Activated T-helper 1 cell treated with anti-CD3 and anti-CD28 coated beads, Interleukin-12 subunit alpha, Interleukin-12 subunit beta, Interleukin-2, Interleukin-4 antibody, amounts not matched to agents 30 ng/mL and 10 ng/mL and 1 ng/mL, durations not matched to agents 14 hours and 24 hours and 36 hours (primary cell): ENCODE measurements at regions not wholly inside any gene's neighbourhood (a gene's known extent, or its start where the extent isn't known, plus 50 kb on each side); places are given as distances from the start of the nearest gene placed in this dataset.

Experiments used
- DNase-seq: peaks from one replicate; pipeline ENCODE4 v3.0.0; 2021; ENCODE audit warnings: low spot score
- H3K27ac Mint-ChIP-seq: one replicate; pipeline ENCODE4 v1.8.0; 2021; ENCODE audit warnings: mild to moderate bottlenecking, mixed read lengths
- H3K27me3 Mint-ChIP-seq: one replicate; pipeline ENCODE4 v1.8.0; 2022; ENCODE audit warnings: mild to moderate bottlenecking, moderate library complexity, mixed read lengths; ENCODE audit not compliant: insufficient read depth
- H3K36me3 Mint-ChIP-seq: one replicate; pipeline ENCODE4 v1.8.0; 2021; ENCODE audit warnings: low read depth, mixed read lengths
- H3K4me1 Mint-ChIP-seq: one replicate; pipeline ENCODE4 v1.8.0; 2021; ENCODE audit warnings: low read depth, mixed read lengths
- H3K4me3 Mint-ChIP-seq: one replicate; pipeline ENCODE4 v1.8.0; 2021; ENCODE audit warnings: mild to moderate bottlenecking, moderate library complexity, mixed read lengths
- H3K9me3 Mint-ChIP-seq: one replicate; pipeline ENCODE4 v1.8.0; 2021; ENCODE audit warnings: mixed read lengths
- intact Hi-C: fragments of 100-400 bp; cut with micrococcal nuclease; formaldehyde crosslinking; loops from one replicate; pipeline ENCODE4 v1.15.1; 2024

DNA sequence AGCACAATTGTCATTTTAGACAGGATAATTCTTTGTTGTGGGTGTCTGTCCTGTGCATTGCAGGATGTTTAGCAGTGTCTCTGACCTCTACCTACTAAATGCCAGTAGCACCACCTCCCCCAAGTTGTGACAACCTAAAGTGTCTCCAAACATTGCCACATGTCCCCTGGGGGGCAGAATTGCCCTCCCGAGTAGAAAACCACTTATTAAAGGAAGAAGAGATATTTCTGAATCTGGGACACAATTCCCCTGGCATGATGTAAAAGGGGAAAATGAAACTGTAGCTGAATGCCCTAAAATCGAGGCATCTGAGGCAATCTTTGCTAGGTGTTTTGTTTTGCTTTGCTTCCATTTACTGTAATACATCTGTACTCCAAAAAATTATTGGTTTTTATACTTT, 116.8 kb upstream of the NAP1L1 start:
- intact Hi-C loops = no loop called here
- DNase-seq = no peak
- H3K27ac Mint-ChIP-seq = no peak overlapping the region
- no peaks in the 10 kb centered on the region for H3K4me1 Mint-ChIP-seq
- no peak overlapping the region for H3K4me3 Mint-ChIP-seq
- H3K36me3 Mint-ChIP-seq = no peaks in the 10 kb centered on the region
- peaks cover 10% of the 10 kb centered on the region for H3K27me3 Mint-ChIP-seq
- peaks cover 15% of the 10 kb centered on the region for H3K9me3 Mint-ChIP-seq

DNA sequence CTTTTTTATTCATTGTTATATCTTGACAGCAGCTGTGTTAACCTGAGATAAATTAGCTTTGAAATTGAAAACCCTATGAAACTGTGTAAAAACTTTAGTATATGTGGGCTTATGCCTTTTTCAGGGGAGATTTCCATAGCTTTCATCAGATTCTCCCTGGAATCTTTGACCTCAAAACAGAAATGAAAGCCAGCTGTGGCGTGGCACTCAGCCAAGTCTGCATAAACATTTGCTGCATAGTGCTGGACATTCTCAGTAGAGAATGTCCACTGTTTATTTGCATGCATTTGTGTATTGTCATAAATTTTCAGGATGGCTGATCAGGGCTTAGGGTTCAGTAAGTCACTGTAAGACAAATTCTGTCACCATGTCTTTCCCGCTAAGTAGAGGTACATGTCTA, 115.3 kb upstream of the NAP1L1 start:
- no peak for DNase-seq
- Mint-ChIP-seq H3K4me3 (no peak overlapping the region), H3K4me1 (no peaks in the 10 kb centered on the region), H3K9me3 (peaks cover 21% of the 10 kb centered on the region), H3K27ac (no peak overlapping the region), H3K36me3 (no peaks in the 10 kb centered on the region), H3K27me3 (peaks cover 8% of the 10 kb centered on the region)
- intact Hi-C loops = no loop called here

DNA sequence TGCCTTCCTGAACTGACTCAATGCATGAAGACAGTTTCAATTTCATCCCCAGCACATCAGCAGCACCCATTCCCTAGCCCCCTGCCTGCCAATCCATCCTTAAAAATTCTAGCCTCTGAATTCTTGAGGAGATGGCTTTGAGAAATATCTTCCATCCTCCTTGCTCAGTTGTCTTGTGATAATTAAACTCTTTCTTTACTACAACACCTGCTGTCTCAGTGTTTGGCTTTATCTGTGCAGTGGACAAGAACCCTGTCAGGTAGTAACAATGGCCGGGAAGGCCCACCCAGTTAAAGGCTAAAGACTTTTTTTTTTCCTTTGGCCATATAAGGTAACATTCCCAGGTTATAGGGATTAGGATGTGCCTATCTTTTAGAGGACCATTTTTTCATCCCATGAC, 114.4 kb upstream of the NAP1L1 start:
- no peaks in the 10 kb centered on the region for H3K36me3 Mint-ChIP-seq
- no peaks in the 10 kb centered on the region for H3K4me1 Mint-ChIP-seq
- H3K4me3 Mint-ChIP-seq = no peak overlapping the region
- H3K27ac Mint-ChIP-seq = no peak overlapping the region
- H3K9me3 Mint-ChIP-seq = peaks cover 21% of the 10 kb centered on the region
- no peak for DNase-seq
- intact Hi-C loops = no loop called here
- H3K27me3 Mint-ChIP-seq = peaks cover 8% of the 10 kb centered on the region

DNA sequence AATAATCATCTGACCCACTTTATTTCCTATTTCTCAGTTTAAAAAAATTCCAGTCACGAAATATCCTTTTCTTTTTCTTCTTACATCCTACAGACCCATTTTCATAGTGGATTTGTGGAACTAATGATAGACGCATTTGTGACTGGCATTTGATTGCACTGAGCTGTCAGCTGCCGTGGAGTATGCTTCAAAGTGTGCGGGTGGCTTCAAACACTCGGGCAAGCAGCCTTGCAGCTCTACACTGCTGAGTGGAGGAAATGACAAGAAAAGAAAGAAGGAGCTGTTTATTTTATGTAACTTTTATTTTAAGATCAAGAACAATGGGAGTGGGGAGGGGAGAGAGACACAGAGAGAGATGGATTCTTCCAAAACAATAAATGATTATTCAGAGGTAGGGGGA, 112.8 kb upstream of the NAP1L1 start:
- H3K36me3 Mint-ChIP-seq = no peaks in the 10 kb centered on the region
- H3K9me3 Mint-ChIP-seq = peaks cover 21% of the 10 kb centered on the region
- H3K4me3 Mint-ChIP-seq = no peak overlapping the region
- DNase-seq = no peak
- H3K27ac Mint-ChIP-seq = no peak overlapping the region
- H3K27me3 Mint-ChIP-seq = peaks cover 8% of the 10 kb centered on the region
- no peaks in the 10 kb centered on the region for H3K4me1 Mint-ChIP-seq
- intact Hi-C loops = no loop called here

DNA sequence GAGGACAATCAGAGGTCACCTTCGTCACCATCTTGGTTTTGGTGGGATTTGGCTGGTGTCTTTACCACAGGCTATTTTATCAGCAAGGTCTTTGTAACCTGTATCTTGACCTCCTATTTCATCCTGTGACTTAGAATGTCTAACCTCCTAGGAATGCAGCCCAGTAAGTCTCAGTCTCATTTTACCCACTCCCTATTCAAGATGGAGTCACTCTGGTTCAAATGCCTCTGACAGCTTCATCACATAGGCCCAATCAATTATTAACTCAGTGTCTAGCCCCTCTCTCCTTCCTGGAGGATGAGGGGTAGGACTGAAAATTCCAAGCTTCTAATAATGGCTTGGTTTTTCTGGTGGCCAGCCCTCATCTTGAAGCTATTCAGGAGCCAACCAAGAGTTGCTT, 111.4 kb upstream of the NAP1L1 start:
- intact Hi-C loops = no loop called here
- Mint-ChIP-seq H3K36me3 (no peaks in the 10 kb centered on the region), H3K4me3 (no peak overlapping the region), H3K27me3 (peaks cover 4% of the 10 kb centered on the region), H3K27ac (no peak overlapping the region), H3K4me1 (no peaks in the 10 kb centered on the region), H3K9me3 (peaks cover 21% of the 10 kb centered on the region)
- no peak for DNase-seq

DNA sequence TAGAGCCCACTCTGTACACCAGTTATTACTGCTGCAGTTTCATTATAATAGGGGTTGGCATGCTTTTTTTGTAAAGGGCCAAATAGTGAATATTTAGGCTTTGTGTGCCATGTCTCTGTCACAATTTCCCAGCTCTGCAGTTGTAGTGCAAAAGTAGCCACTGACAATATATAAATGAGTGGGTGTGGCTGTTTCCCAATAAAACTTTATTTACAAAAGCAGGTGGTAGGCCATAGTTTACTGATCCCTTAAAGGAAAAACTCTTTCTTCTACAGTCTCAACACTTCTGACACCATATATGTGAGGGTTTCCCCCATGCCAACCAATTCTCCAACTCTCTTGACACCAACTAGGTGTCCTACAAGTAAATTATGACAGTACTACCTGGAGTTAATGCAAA, 110.2 kb upstream of the NAP1L1 start:
- Mint-ChIP-seq H3K27me3 (peaks cover 10% of the 10 kb centered on the region), H3K4me3 (no peak overlapping the region), H3K9me3 (peaks cover 21% of the 10 kb centered on the region), H3K4me1 (no peaks in the 10 kb centered on the region), H3K36me3 (no peaks in the 10 kb centered on the region), H3K27ac (no peak overlapping the region)
- DNase-seq = no peak
- intact Hi-C loops = no loop called here

DNA sequence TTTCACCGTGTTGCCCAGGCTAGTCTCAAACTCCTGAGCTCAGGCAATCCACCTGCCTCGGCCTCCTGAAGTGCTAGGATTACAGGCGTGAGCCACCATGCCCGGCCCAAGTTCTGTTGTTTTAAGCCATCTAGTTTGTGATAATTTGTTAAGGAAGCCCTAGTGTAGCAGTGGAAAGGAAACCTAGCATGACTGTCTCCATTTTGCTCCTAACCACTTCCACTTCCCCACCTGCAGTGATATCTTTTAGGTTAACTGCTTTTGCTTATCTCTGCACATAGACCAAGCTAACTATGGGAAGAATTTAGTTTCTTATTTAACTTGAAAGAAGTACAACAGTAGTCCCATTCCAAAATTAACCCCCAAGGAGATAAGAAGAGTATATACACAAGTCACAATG, 109.5 kb upstream of the NAP1L1 start:
- intact Hi-C loops = no loop called here
- H3K36me3 Mint-ChIP-seq = no peaks in the 10 kb centered on the region
- H3K4me1 Mint-ChIP-seq = no peaks in the 10 kb centered on the region
- H3K9me3 Mint-ChIP-seq = peaks cover 17% of the 10 kb centered on the region
- H3K27ac Mint-ChIP-seq = no peak overlapping the region
- peaks cover 13% of the 10 kb centered on the region for H3K27me3 Mint-ChIP-seq
- H3K4me3 Mint-ChIP-seq = no peak overlapping the region
- no peak for DNase-seq

DNA sequence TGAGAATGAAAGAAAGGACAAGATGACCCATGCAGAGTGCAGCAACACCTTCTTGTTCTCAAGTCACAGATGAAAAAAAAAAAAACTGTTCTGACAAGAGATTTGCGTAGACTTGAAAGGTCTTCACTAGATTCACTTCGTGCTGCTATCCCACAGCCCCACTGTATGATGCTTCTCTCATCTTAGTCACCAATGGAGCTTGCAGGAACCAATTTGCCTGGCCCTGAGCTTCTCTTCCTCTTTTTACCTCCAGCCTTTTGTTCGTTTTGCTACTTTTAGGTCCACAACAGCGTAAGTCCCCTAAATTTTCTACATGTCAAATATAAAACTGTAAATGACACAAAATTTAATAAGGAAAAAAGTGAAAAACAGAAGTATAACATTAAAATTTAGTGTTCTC, 107.9 kb upstream of the NAP1L1 start:
- H3K4me1 Mint-ChIP-seq = no peaks in the 10 kb centered on the region
- intact Hi-C loops = no loop called here
- no peak for DNase-seq
- H3K9me3 Mint-ChIP-seq = peaks cover 6% of the 10 kb centered on the region
- H3K27me3 Mint-ChIP-seq = peaks cover 13% of the 10 kb centered on the region
- no peaks in the 10 kb centered on the region for H3K36me3 Mint-ChIP-seq
- no peak overlapping the region for H3K4me3 Mint-ChIP-seq
- no peak overlapping the region for H3K27ac Mint-ChIP-seq

DNA sequence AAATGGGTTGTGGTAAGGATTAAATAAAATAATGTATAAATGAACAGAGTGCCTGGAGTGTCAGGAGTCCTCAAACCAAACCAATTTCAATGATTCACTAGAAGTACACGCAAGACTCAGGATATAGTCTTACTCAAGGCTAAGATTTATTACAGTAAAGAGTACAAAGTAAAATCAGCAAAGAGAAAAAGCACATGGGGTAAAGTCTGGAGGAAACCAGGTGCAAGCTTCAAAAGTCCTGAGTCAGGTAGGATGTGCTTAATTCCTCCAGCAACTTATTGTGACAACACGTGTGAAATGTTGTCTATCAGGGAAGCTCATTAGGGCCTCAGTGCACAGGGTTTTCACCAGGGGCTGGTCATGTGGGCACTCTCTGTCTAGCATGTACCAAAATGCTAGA, 105.8 kb upstream of the NAP1L1 start:
- Mint-ChIP-seq H3K27me3 (peaks cover 21% of the 10 kb centered on the region), H3K36me3 (no peaks in the 10 kb centered on the region), H3K4me1 (no peaks in the 10 kb centered on the region), H3K27ac (no peak overlapping the region), H3K4me3 (no peak overlapping the region), H3K9me3 (peaks cover 4% of the 10 kb centered on the region)
- intact Hi-C loops = no loop called here
- DNase-seq = no peak

DNA sequence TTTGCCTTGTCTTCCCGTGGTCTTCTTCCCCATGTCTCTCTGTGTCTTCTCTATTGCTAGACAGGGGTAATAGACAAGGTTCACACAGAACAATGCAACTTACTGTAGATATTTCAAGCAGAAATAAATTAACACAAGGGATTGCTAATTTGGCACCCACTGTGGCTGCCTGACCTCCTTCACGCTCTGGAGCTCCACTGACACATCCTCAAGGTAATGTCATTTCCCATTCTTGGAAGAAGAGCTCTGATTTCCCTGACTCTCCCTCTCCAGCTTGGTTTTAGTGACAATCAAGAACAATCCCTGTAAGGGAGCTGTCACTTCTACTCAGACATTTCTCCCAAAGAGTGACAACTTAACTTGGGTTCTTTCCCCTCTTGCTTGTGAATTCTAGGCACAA, 105.4 kb upstream of the NAP1L1 start:
- DNase-seq = no peak
- Mint-ChIP-seq H3K4me1 (no peaks in the 10 kb centered on the region), H3K36me3 (no peaks in the 10 kb centered on the region), H3K4me3 (no peak overlapping the region), H3K27ac (no peak overlapping the region), H3K27me3 (peaks cover 25% of the 10 kb centered on the region), H3K9me3 (no peaks in the 10 kb centered on the region)
- intact Hi-C loops = loop anchor here (10.0 kb wide), 1 partner anchor 265 kb away; no protein-coding TSS in a partner anchor

DNA sequence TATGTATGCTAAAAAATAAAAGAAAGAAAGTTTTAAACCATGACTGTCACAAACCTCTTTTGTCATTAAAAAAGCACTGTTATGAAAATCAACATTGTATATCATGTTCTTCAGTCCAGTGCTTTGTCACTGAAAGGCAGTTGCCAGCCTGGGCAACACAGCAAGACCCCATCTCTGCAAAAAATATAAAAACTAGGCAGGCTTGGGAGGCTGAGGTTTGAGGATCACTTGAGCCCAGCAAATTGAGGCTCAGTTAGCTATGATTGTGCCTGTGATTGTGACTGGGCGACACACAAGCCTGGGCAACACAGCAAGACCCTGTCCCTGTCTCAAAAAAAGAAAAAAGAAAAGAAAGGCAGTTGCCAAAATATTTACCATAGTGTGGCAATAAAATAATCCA, 102.7 kb upstream of the NAP1L1 start:
- no peak overlapping the region for H3K27ac Mint-ChIP-seq
- H3K9me3 Mint-ChIP-seq = no peaks in the 10 kb centered on the region
- DNase-seq = no peak
- H3K36me3 Mint-ChIP-seq = no peaks in the 10 kb centered on the region
- H3K4me1 Mint-ChIP-seq = peaks cover 14% of the 10 kb centered on the region
- intact Hi-C loops = loop anchor here (10.0 kb wide), 1 partner anchor 268 kb away; no protein-coding TSS in a partner anchor
- no peak overlapping the region for H3K4me3 Mint-ChIP-seq
- H3K27me3 Mint-ChIP-seq = peaks cover 31% of the 10 kb centered on the region

DNA sequence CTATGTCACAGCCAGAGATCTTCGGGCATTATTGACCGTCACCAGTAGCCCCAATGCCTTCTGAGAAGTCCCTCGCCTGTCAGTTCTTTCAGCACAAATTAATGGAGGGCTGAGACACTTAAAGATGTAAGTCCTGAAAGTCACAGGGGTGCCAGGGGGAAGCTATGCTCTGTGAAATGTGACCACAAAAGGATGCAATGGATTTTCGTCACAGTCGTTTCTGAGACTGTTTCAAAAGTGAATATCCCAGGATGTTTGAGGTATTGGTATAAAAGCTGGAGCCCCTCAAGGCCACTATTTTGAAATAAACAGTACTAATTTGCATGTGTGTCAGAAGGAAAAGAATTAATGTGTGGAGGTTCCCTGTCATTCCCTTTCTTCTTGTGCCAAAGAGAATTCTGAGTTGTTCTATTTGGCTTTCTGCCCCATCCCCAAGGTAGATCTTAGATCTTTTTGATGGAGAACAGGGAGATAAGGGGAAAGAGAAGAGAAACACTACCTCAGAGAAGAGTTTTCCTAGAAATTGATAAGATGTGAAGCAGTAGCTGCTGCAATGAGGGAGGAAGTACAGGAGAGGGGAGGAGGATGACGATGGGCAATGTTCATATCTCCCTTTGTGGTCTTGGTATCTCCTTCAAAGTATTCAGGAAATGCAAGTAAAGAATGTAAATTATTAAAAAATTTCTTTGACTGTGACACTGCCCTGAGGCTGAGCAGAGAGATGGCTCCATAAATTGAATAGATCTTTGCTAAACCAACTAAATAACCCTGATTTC, 101.8 kb upstream of the NAP1L1 start:
- peaks cover 14% of the 10 kb centered on the region for H3K4me1 Mint-ChIP-seq
- peaks cover 35% of the 10 kb centered on the region for H3K27me3 Mint-ChIP-seq
- H3K9me3 Mint-ChIP-seq = no peaks in the 10 kb centered on the region
- no peaks in the 10 kb centered on the region for H3K36me3 Mint-ChIP-seq
- H3K4me3 Mint-ChIP-seq = no peak overlapping the region
- no peak for DNase-seq
- no peak overlapping the region for H3K27ac Mint-ChIP-seq
- intact Hi-C loops = loop anchor here (10.0 kb wide), 1 partner anchor 268 kb away; no protein-coding TSS in a partner anchor

DNA sequence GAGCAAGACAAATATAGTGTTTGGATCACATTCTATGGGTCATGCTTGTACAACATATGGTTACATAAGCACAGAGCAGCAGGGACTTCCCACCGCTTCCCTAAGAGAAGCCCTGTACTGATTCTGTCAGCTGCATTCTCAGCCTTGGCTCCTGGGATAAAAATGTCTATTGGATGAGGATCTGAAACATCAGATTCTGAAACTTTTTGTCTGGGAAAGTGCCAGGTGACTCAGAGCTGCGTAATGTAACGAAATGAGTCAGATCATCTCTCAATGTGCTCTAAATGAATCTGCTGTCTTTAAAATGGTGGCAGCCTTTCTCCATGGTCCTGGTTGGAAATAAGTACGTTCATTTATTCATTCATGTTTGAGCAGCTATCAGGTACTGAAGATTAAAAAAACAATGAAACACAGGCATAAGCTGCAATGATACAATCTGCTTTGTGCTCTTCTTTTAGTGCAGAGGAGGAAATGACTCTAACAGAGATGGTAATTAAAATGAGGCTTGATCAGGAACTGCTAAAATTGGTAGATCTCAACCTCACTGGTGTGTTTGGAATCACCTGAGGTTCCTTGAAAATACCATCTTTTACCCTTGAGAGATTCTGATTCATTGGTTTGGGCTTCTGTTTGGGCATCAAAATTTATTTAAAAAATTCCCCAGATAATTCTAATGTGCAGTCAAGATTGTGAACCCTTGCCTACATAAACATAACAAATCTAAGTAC, 99.1 kb upstream of the NAP1L1 start:
- H3K27me3 Mint-ChIP-seq = peaks cover 36% of the 10 kb centered on the region
- no peak overlapping the region for H3K4me3 Mint-ChIP-seq
- intact Hi-C loops = loop anchor here (1.0 to 10.0 kb wide), 6 partner anchors 24 to 376 kb away; partner anchors contain the start of genes BBS10 and OSBPL8
- no peak overlapping the region for H3K27ac Mint-ChIP-seq
- no peaks in the 10 kb centered on the region for H3K36me3 Mint-ChIP-seq
- H3K9me3 Mint-ChIP-seq = no peaks in the 10 kb centered on the region
- DNase-seq = no peak
- peaks cover 14% of the 10 kb centered on the region for H3K4me1 Mint-ChIP-seq
